ENCODE measurements at regions not wholly inside any gene's neighbourhood (a gene's known extent, or its start where the extent isn't known, plus 50 kb on each side); places are given as distances from the start of the nearest gene placed in this dataset.

- in situ Hi-C loops (cut with MboI; ENCODE audit: low pct_unique_long_range_greater_than_20kb, low sequenced_read_pairs, unreplicated experiment) = loop anchor here (25.0 kb wide), 1 partner anchor 579 kb away; no protein-coding TSS in a partner anchor
- DNase-seq (ENCODE audit: low spot score) = peak; percentile 55
- peak; percentile 97 for TF ChIP-seq CTCF (IDR thresholded peaks at IDR 0.05; ENCODE audit: extremely low read depth, insufficient read depth, missing control alignments)
These were observed 98.9 kb upstream of the TBC1D5 start for GRCh38 chr3:17841190-17841828.

GRCh38 chr3:17840651-17841050 is 98.2 kb upstream of the TBC1D5 start:
- no peak for DNase-seq (ENCODE audit: low spot score)
- no peak for TF ChIP-seq CTCF (IDR thresholded peaks at IDR 0.05; ENCODE audit: extremely low read depth, insufficient read depth, missing control alignments)
- in situ Hi-C loops (cut with MboI; ENCODE audit: low pct_unique_long_range_greater_than_20kb, low sequenced_read_pairs, unreplicated experiment) = loop anchor here (25.0 kb wide), 1 partner anchor 578 kb away; no protein-coding TSS in a partner anchor

GRCh38 chr3:17840126-17840525 is 97.7 kb upstream of the TBC1D5 start:
- in situ Hi-C loops (cut with MboI; ENCODE audit: low pct_unique_long_range_greater_than_20kb, low sequenced_read_pairs, unreplicated experiment) = loop anchor here (25.0 kb wide), 1 partner anchor 578 kb away; no protein-coding TSS in a partner anchor
- no peak for DNase-seq (ENCODE audit: low spot score)
- TF ChIP-seq CTCF (IDR thresholded peaks at IDR 0.05; ENCODE audit: extremely low read depth, insufficient read depth, missing control alignments) = no peak

- DNase-seq (ENCODE audit: low spot score) = no peak
- in situ Hi-C loops (cut with MboI; ENCODE audit: low pct_unique_long_range_greater_than_20kb, low sequenced_read_pairs, unreplicated experiment) = loop anchor here (10.0 to 25.0 kb wide), 2 partner anchors 402 to 575 kb away; no protein-coding TSS in a partner anchor
- no peak for TF ChIP-seq CTCF (IDR thresholded peaks at IDR 0.05; ENCODE audit: extremely low read depth, insufficient read depth, missing control alignments)
These were observed 94.5 kb upstream of the TBC1D5 start for GRCh38 chr3:17836919-17837318.

- TF ChIP-seq CTCF (IDR thresholded peaks at IDR 0.05; ENCODE audit: extremely low read depth, insufficient read depth, missing control alignments) = no peak
- DNase-seq (ENCODE audit: low spot score) = no peak
- in situ Hi-C loops (cut with MboI; ENCODE audit: low pct_unique_long_range_greater_than_20kb, low sequenced_read_pairs, unreplicated experiment) = loop anchor here (10.0 to 25.0 kb wide), 2 partner anchors 401 to 574 kb away; no protein-coding TSS in a partner anchor
These were observed 93.7 kb upstream of the TBC1D5 start for GRCh38 chr3:17836092-17836491.

GRCh38 chr3:17833786-17834559 is 91.5 kb upstream of the TBC1D5 start:
- in situ Hi-C loops (cut with MboI; ENCODE audit: low pct_unique_long_range_greater_than_20kb, low sequenced_read_pairs, unreplicated experiment) = loop anchor here (10.0 to 25.0 kb wide), 2 partner anchors 399 to 572 kb away; no protein-coding TSS in a partner anchor
- TF ChIP-seq CTCF (IDR thresholded peaks at IDR 0.05; ENCODE audit: extremely low read depth, insufficient read depth, missing control alignments) = no peak
- DNase-seq (ENCODE audit: low spot score) = no peak

Data from GM13977 (cell line).